Esophagus squamous epithelium (tissue), 5 donors: ENCODE measurements at regions not wholly inside any gene's neighbourhood (a gene's known extent, or its start where the extent isn't known, plus 50 kb on each side); places are given as distances from the start of the nearest gene placed in this dataset.

ENCODE experiments used
- DNase-seq: peaks from one replicate; lab custom pipeline; 2025; lab: John Stamatoyannopoulos, UW
- H3K27ac ChIP-seq, 4 donors: fragments of 200-600 bp; sonication (generic); one replicate each; pipeline ENCODE4 v1.5.1; 2016 to 2019; ENCODE audit warnings: mild to moderate bottlenecking in 1 of 4
- H3K27me3 ChIP-seq, 4 donors: fragments of 200-600 bp; sonication (generic); 1 replicate in 3 of 4; 2 replicates in 1 of 4; pipeline versions ENCODE4 v1.5.1 to v1.6.0; 2017 to 2021; ENCODE audit warnings: antibody characterized with exemption in 1 of 4
- H3K36me3 ChIP-seq, 3 donors: fragments of 200-600 bp; sonication (generic); one replicate each; pipeline ENCODE4 v1.5.1; 2016 to 2019
- H3K4me1 ChIP-seq, 3 donors: fragments of 200-600 bp; sonication (generic); one replicate each; pipeline ENCODE4 v1.5.1; 2017 to 2019
- H3K4me3 ChIP-seq, 4 donors: fragments of 200-600 bp; sonication (generic); 1 replicate in 3 of 4; 2 replicates in 1 of 4; pipeline ENCODE4 v1.5.1; 2016 to 2019; ENCODE audit warnings: mild to moderate bottlenecking in 2 of 4, moderate library complexity in 1 of 4
- H3K9me3 ChIP-seq, 3 donors: fragments of 200-600 bp; sonication (generic); one replicate each; pipeline ENCODE4 v1.5.1; 2016 to 2019
- CTCF ChIP-seq, 6 experiments: fragments of 450-650 bp in 4 of 6; fragments of 200-600 bp in 2 of 6; sonication (generic) in 2 of 6; IDR thresholded peaks; one replicate each; pipeline ENCODE4 v1.5.1; 2016 to 2019; ENCODE audit warnings: antibody characterized with exemption in 6 of 6, mild to moderate bottlenecking in 4 of 6, moderate library complexity in 4 of 6
- POLR2A ChIP-seq, 4 donors: fragments of 450-650 bp; IDR thresholded peaks; one replicate each; pipeline ENCODE4 v1.6.1; 2017; ENCODE audit warnings: antibody characterized with exemption in 4 of 4, mild to moderate bottlenecking in 4 of 4, moderate library complexity in 3 of 4
- WGBS, 2 donors: methylation state at CpG; one replicate each; pipeline ENCODE4 v1.1.5; 2018; 5-methylcytosine and 5-hydroxymethylcytosine counted together
- intact Hi-C: fragments of 100-400 bp; cut with DNase I; formaldehyde crosslinking; loops from one replicate; pipeline ENCODE4 v1.15.0; 2022
- donor health status: DM: yes; HTN: yes; CAD: no.

GRCh38 chr5:86427158-86427557 is 190.6 kb upstream of the COX7C start:
- 80 to 91% methylated on average over 2 of the region's 2 CpGs for WGBS, 2 donors
- Histone ChIP-seq H3K27ac (no peak overlapping the region), H3K4me3 (no peak overlapping the region), H3K9me3 (no peaks in the 10 kb centered on the region), H3K4me1 (no peaks in the 10 kb centered on the region), H3K36me3 (no peaks in the 10 kb centered on the region), H3K27me3 (no peaks in the 10 kb centered on the region)
- intact Hi-C loops, result no loop called here
- DNase-seq, result no peak
- TF ChIP-seq CTCF (IDR thresholded peaks at IDR 0.05) (no peak), POLR2A (IDR thresholded peaks at IDR 0.05) (no peak)

- no peak overlapping the region for H3K4me3 ChIP-seq
- no peak overlapping the region for H3K27ac ChIP-seq
- intact Hi-C loops, result no loop called here
- WGBS, 2 donors, result 41 to 57% methylated on average over 2 of the region's 2 CpGs
- DNase-seq, result no peak
- no peak for TF ChIP-seq CTCF (IDR thresholded peaks at IDR 0.05)
- no peak for TF ChIP-seq POLR2A (IDR thresholded peaks at IDR 0.05)
- no peaks in the 10 kb centered on the region for H3K36me3 ChIP-seq
- H3K27me3 ChIP-seq, result no peaks in the 10 kb centered on the region
- no peaks in the 10 kb centered on the region for H3K9me3 ChIP-seq
- no peaks in the 10 kb centered on the region for H3K4me1 ChIP-seq
Measured at GRCh38 chr5:86439593-86440110, 178.1 kb upstream of the COX7C start.

GRCh38 chr5:86442036-86442745 is 175.6 kb upstream of the COX7C start:
- Histone ChIP-seq H3K9me3 (no peaks in the 10 kb centered on the region), H3K27ac (no peak overlapping the region), H3K27me3 (no peaks in the 10 kb centered on the region), H3K36me3 (no peaks in the 10 kb centered on the region), H3K4me1 (no peaks in the 10 kb centered on the region), H3K4me3 (no peak overlapping the region)
- intact Hi-C loops, result no loop called here
- WGBS, 2 donors, result 29 to 39% methylated on average over 2 of the region's 2 CpGs
- TF ChIP-seq CTCF (IDR thresholded peaks at IDR 0.05), result no peak
- no peak for TF ChIP-seq POLR2A (IDR thresholded peaks at IDR 0.05)
- DNase-seq, result no peak

GRCh38 chr5:86447362-86447761 is 170.4 kb upstream of the COX7C start:
- intact Hi-C loops, result no loop called here
- Histone ChIP-seq H3K4me1 (no peaks in the 10 kb centered on the region), H3K9me3 (no peaks in the 10 kb centered on the region), H3K27me3 (no peaks in the 10 kb centered on the region), H3K27ac (no peak overlapping the region), H3K36me3 (no peaks in the 10 kb centered on the region), H3K4me3 (no peak overlapping the region)
- 52 to 71% methylated on average over 1 of the region's 1 CpG for WGBS, 2 donors
- TF ChIP-seq POLR2A (IDR thresholded peaks at IDR 0.05), result no peak
- no peak for TF ChIP-seq CTCF (IDR thresholded peaks at IDR 0.05)
- DNase-seq, result no peak

GRCh38 chr5:86452251-86452650 is 165.5 kb upstream of the COX7C start:
- DNase-seq, result no peak
- H3K36me3 ChIP-seq, result no peaks in the 10 kb centered on the region
- H3K27ac ChIP-seq, result no peak overlapping the region
- H3K27me3 ChIP-seq, result no peaks in the 10 kb centered on the region
- no peaks in the 10 kb centered on the region for H3K4me1 ChIP-seq
- H3K4me3 ChIP-seq, result no peak overlapping the region
- H3K9me3 ChIP-seq, result no peaks in the 10 kb centered on the region
- TF ChIP-seq POLR2A (IDR thresholded peaks at IDR 0.05), result no peak
- no peak for TF ChIP-seq CTCF (IDR thresholded peaks at IDR 0.05)
- intact Hi-C loops, result no loop called here
